WTC11 (cell line): ENCODE measurements at regions not wholly inside any gene's neighbourhood (a gene's known extent, or its start where the extent isn't known, plus 50 kb on each side); places are given as distances from the start of the nearest gene placed in this dataset.

Experiments
- ATAC-seq: fragments of 200-7000 bp; cut with Tn5 transposase; 2 replicates; pipeline ENCODE4 v1.10.0; 2021; ENCODE audit warnings: mild to moderate bottlenecking, moderate library complexity
- CTCF ChIA-PET: fragments of 300-600 bp; sonication (Branson Sonifier 250); formaldehyde crosslinking; loops from one replicate; lab custom pipeline; 2021; ENCODE audit warnings: antibody characterized with exemption; lab: Charles Lee
- POLR2A ChIA-PET: fragments of 350-600 bp; sonication (Branson Sonifier 250); formaldehyde crosslinking; loops from one replicate; lab custom pipeline; 2021; ENCODE audit warnings: antibody characterized with exemption; lab: Charles Lee
- DNase-seq: peaks from one replicate; pipeline ENCODE4 v3.0.0; 2021; ENCODE audit warnings: low spot score
- H3K27ac Mint-ChIP-seq: 2 replicates; pipeline ENCODE4 v1.8.0; 2021; ENCODE audit warnings: mixed read lengths
- H3K27me3 Mint-ChIP-seq: 2 replicates; pipeline ENCODE4 v1.8.0; 2021; ENCODE audit warnings: low read depth, mild to moderate bottlenecking, moderate library complexity, mixed read lengths
- H3K36me3 Mint-ChIP-seq: 2 replicates; pipeline ENCODE4 v1.8.0; 2021; ENCODE audit warnings: mixed read lengths
- H3K4me1 Mint-ChIP-seq: 2 replicates; pipeline ENCODE4 v1.8.0; 2022; ENCODE audit warnings: mixed read lengths
- H3K4me3 Mint-ChIP-seq: 2 replicates; pipeline ENCODE4 v1.8.0; 2021; ENCODE audit warnings: mild to moderate bottlenecking, moderate library complexity, mixed read lengths
- H3K9me3 Mint-ChIP-seq: 2 replicates; pipeline ENCODE4 v1.8.0; 2021; ENCODE audit warnings: mixed read lengths
- ATF6 ChIP-seq: sonication (generic); formaldehyde crosslinking; IDR thresholded peaks from 2 replicates; pipeline ENCODE4 v1.8.1; 2023; ENCODE audit warnings: mild to moderate bottlenecking, missing genetic modification reagents
- E2F5 ChIP-seq: sonication (generic); formaldehyde crosslinking; IDR thresholded peaks from 2 replicates; pipeline ENCODE4 v1.8.1; 2022; ENCODE audit warnings: mild to moderate bottlenecking, moderate library complexity, missing genetic modification reagents
- EMX1 ChIP-seq: fragments of 250-450 bp; sonication (Bioruptor Pico); IDR thresholded peaks from 2 replicates; pipeline ENCODE4 v1.8.0; 2021; ENCODE audit warnings: mild to moderate bottlenecking
- ETV6 ChIP-seq: sonication (generic); formaldehyde crosslinking; IDR thresholded peaks from 2 replicates; pipeline ENCODE4 v1.8.1; 2022; ENCODE audit warnings: mild to moderate bottlenecking, missing genetic modification reagents
- FOXJ3 ChIP-seq: sonication (generic); formaldehyde crosslinking; IDR thresholded peaks from 2 replicates; pipeline ENCODE4 v1.9.0; 2021; ENCODE audit warnings: missing genetic modification reagents, mild to moderate bottlenecking, borderline replicate concordance
- FOXP1 ChIP-seq: sonication (generic); formaldehyde crosslinking; IDR thresholded peaks from 2 replicates; pipeline ENCODE4 v1.8.0; 2022; ENCODE audit warnings: missing genetic modification reagents, mild to moderate bottlenecking, moderate library complexity, borderline replicate concordance
- HMGA2 ChIP-seq: fragments of 250-450 bp; sonication (Bioruptor Pico); IDR thresholded peaks from 2 replicates; pipeline ENCODE4 v1.4.0; 2021; ENCODE audit warnings: mild to moderate bottlenecking, moderate library complexity
- NFYB ChIP-seq: sonication (generic); formaldehyde crosslinking; conservative IDR thresholded peaks from 2 replicates; pipeline ENCODE4 v1.8.0; 2022; ENCODE audit warnings: low read depth, missing genetic modification reagents
- NR1H2 ChIP-seq: sonication (generic); formaldehyde crosslinking; IDR thresholded peaks from 2 replicates; pipeline ENCODE4 v1.9.0; 2021; ENCODE audit warnings: mild to moderate bottlenecking, moderate library complexity, missing genetic modification reagents
- RELA ChIP-seq: sonication (generic); formaldehyde crosslinking; IDR thresholded peaks from 2 replicates; pipeline ENCODE4 v1.8.1; 2022; ENCODE audit warnings: missing genetic modification reagents, mild to moderate bottlenecking, borderline replicate concordance
- TCF7 ChIP-seq: sonication (generic); formaldehyde crosslinking; IDR thresholded peaks from 2 replicates; pipeline ENCODE4 v1.8.0; 2022; ENCODE audit warnings: mild to moderate bottlenecking, low read depth, missing genetic modification reagents, moderate library complexity
- ZNF232 ChIP-seq: sonication (generic); formaldehyde crosslinking; IDR thresholded peaks from 2 replicates; pipeline ENCODE4 v1.8.0; 2022; ENCODE audit warnings: mild to moderate bottlenecking, missing genetic modification reagents
- ZNF423 ChIP-seq: fragments of 250-450 bp; sonication (Bioruptor Pico); IDR thresholded peaks from 2 replicates; pipeline ENCODE4 v2.1.2; 2022; ENCODE audit warnings: mild to moderate bottlenecking, moderate library complexity
- TF ChIP-seq, protein P1 (sequence below): sonication (generic); formaldehyde crosslinking; IDR thresholded peaks from 2 replicates; pipeline ENCODE4 v1.8.0; 2023; ENCODE audit warnings: missing genetic modification reagents, mild to moderate bottlenecking, borderline replicate concordance
- TF ChIP-seq, protein P2 (sequence below): sonication (generic); formaldehyde crosslinking; IDR thresholded peaks from 2 replicates; pipeline ENCODE4 v1.8.0; 2023; ENCODE audit warnings: mild to moderate bottlenecking, missing genetic modification reagents
- TF ChIP-seq, protein P3 (sequence below): fragments of 250-450 bp; sonication (Bioruptor Pico); IDR thresholded peaks from 2 replicates; pipeline ENCODE4 v1.9.0; 2021; ENCODE audit warnings: mild to moderate bottlenecking, borderline replicate concordance
- TF ChIP-seq, protein P4 (sequence below): sonication (generic); formaldehyde crosslinking; IDR thresholded peaks from 2 replicates; pipeline ENCODE4 v1.8.1; 2023; ENCODE audit warnings: mild to moderate bottlenecking, missing genetic modification reagents, moderate library complexity

DNA sequence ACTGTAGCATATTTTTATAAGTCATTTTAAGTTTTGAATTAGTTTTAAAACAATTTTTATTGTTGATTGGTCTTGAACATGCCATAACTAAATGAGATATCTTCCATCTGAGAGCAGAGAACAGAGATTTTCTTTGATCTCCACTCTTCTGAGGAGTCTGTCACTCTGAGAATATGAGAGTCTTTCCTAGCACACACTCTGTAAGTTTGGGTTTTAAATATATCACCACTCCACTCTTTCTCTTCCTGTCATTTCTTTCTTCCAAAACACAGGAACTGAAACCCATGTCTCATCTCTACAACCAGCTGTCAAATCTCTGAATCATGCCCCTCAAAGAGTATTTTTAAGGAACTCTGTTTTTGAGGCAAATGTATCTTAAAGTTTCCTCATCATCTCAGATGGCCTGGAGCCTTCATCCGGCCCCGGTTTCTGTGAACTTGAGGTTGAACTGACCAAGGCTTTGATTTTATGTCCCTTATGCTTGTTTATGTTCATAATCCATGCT is 698.2 kb upstream of the SGCG start (continued):
- TF ChIP-seq EMX1 = no peak
- no peak for TF ChIP-seq FOXJ3
- no peak for TF ChIP-seq NFYB (CRISPR knock-in tag)
- no peak for TF ChIP-seq ATF6 (CRISPR knock-in tag)
- no peak for TF ChIP-seq TCF7 (CRISPR knock-in tag)
- no peak for TF ChIP-seq NR1H2 (CRISPR knock-in tag)
- TF ChIP-seq, protein P1, sequence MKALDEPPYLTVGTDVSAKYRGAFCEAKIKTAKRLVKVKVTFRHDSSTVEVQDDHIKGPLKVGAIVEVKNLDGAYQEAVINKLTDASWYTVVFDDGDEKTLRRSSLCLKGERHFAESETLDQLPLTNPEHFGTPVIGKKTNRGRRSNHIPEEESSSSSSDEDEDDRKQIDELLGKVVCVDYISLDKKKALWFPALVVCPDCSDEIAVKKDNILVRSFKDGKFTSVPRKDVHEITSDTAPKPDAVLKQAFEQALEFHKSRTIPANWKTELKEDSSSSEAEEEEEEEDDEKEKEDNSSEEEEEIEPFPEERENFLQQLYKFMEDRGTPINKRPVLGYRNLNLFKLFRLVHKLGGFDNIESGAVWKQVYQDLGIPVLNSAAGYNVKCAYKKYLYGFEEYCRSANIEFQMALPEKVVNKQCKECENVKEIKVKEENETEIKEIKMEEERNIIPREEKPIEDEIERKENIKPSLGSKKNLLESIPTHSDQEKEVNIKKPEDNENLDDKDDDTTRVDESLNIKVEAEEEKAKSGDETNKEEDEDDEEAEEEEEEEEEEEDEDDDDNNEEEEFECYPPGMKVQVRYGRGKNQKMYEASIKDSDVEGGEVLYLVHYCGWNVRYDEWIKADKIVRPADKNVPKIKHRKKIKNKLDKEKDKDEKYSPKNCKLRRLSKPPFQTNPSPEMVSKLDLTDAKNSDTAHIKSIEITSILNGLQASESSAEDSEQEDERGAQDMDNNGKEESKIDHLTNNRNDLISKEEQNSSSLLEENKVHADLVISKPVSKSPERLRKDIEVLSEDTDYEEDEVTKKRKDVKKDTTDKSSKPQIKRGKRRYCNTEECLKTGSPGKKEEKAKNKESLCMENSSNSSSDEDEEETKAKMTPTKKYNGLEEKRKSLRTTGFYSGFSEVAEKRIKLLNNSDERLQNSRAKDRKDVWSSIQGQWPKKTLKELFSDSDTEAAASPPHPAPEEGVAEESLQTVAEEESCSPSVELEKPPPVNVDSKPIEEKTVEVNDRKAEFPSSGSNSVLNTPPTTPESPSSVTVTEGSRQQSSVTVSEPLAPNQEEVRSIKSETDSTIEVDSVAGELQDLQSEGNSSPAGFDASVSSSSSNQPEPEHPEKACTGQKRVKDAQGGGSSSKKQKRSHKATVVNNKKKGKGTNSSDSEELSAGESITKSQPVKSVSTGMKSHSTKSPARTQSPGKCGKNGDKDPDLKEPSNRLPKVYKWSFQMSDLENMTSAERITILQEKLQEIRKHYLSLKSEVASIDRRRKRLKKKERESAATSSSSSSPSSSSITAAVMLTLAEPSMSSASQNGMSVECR (CRISPR knock-in tag) = no peak
- no peak for TF ChIP-seq RELA
- TF ChIP-seq, protein P2, sequence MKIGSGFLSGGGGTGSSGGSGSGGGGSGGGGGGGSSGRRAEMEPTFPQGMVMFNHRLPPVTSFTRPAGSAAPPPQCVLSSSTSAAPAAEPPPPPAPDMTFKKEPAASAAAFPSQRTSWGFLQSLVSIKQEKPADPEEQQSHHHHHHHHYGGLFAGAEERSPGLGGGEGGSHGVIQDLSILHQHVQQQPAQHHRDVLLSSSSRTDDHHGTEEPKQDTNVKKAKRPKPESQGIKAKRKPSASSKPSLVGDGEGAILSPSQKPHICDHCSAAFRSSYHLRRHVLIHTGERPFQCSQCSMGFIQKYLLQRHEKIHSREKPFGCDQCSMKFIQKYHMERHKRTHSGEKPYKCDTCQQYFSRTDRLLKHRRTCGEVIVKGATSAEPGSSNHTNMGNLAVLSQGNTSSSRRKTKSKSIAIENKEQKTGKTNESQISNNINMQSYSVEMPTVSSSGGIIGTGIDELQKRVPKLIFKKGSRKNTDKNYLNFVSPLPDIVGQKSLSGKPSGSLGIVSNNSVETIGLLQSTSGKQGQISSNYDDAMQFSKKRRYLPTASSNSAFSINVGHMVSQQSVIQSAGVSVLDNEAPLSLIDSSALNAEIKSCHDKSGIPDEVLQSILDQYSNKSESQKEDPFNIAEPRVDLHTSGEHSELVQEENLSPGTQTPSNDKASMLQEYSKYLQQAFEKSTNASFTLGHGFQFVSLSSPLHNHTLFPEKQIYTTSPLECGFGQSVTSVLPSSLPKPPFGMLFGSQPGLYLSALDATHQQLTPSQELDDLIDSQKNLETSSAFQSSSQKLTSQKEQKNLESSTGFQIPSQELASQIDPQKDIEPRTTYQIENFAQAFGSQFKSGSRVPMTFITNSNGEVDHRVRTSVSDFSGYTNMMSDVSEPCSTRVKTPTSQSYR (CRISPR knock-in tag) = no peak
- no peak for TF ChIP-seq FOXP1
- TF ChIP-seq ZNF232 (CRISPR knock-in tag) = no peak

- Mint-ChIP-seq H3K27me3 (no peaks in the 10 kb centered on the region), H3K4me3 (no peak overlapping the region), H3K9me3 (peaks cover 7% of the 10 kb centered on the region), H3K4me1 (no peaks in the 10 kb centered on the region), H3K36me3 (no peaks in the 10 kb centered on the region; the same call in 1 of the 2 replicates), H3K27ac (no peak overlapping the region)
- POLR2A ChIA-PET = no interaction called here
- TF ChIP-seq ETV6 (no peak), ZNF423 (no peak), E2F5 (CRISPR knock-in tag) (no peak), NR1H2 (CRISPR knock-in tag) (no peak), HMGA2 (CRISPR knock-in tag) (no peak)
- ATAC-seq = no peak
- CTCF ChIA-PET = no interaction called here
- DNase-seq = no peak
These were observed 697.5 kb upstream of the SGCG start for GRCh38 chr13:22483276-22483675.

GRCh38 chr13:22486490-22486889 is 694.3 kb upstream of the SGCG start:
- Mint-ChIP-seq H3K27me3 (no peaks in the 10 kb centered on the region), H3K4me3 (no peak overlapping the region), H3K4me1 (no peaks in the 10 kb centered on the region), H3K27ac (no peak overlapping the region), H3K36me3 (no peaks in the 10 kb centered on the region), H3K9me3 (peaks cover 11% of the 10 kb centered on the region; the same call in 1 of the 2 replicates)
- DNase-seq = no peak
- ChIA-PET CTCF (no interaction called here), POLR2A (no interaction called here)
- no peak for ATAC-seq
- TF ChIP-seq, protein P3, sequence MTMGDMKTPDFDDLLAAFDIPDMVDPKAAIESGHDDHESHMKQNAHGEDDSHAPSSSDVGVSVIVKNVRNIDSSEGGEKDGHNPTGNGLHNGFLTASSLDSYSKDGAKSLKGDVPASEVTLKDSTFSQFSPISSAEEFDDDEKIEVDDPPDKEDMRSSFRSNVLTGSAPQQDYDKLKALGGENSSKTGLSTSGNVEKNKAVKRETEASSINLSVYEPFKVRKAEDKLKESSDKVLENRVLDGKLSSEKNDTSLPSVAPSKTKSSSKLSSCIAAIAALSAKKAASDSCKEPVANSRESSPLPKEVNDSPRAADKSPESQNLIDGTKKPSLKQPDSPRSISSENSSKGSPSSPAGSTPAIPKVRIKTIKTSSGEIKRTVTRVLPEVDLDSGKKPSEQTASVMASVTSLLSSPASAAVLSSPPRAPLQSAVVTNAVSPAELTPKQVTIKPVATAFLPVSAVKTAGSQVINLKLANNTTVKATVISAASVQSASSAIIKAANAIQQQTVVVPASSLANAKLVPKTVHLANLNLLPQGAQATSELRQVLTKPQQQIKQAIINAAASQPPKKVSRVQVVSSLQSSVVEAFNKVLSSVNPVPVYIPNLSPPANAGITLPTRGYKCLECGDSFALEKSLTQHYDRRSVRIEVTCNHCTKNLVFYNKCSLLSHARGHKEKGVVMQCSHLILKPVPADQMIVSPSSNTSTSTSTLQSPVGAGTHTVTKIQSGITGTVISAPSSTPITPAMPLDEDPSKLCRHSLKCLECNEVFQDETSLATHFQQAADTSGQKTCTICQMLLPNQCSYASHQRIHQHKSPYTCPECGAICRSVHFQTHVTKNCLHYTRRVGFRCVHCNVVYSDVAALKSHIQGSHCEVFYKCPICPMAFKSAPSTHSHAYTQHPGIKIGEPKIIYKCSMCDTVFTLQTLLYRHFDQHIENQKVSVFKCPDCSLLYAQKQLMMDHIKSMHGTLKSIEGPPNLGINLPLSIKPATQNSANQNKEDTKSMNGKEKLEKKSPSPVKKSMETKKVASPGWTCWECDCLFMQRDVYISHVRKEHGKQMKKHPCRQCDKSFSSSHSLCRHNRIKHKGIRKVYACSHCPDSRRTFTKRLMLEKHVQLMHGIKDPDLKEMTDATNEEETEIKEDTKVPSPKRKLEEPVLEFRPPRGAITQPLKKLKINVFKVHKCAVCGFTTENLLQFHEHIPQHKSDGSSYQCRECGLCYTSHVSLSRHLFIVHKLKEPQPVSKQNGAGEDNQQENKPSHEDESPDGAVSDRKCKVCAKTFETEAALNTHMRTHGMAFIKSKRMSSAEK (CRISPR knock-in tag) = no peak
- TF ChIP-seq, protein P4, sequence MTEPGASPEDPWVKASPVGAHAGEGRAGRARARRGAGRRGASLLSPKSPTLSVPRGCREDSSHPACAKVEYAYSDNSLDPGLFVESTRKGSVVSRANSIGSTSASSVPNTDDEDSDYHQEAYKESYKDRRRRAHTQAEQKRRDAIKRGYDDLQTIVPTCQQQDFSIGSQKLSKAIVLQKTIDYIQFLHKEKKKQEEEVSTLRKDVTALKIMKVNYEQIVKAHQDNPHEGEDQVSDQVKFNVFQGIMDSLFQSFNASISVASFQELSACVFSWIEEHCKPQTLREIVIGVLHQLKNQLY = no peak
